ENCODE measurements at regions not wholly inside any gene's neighbourhood (a gene's known extent, or its start where the extent isn't known, plus 50 kb on each side); places are given as distances from the start of the nearest gene placed in this dataset.

DNA sequence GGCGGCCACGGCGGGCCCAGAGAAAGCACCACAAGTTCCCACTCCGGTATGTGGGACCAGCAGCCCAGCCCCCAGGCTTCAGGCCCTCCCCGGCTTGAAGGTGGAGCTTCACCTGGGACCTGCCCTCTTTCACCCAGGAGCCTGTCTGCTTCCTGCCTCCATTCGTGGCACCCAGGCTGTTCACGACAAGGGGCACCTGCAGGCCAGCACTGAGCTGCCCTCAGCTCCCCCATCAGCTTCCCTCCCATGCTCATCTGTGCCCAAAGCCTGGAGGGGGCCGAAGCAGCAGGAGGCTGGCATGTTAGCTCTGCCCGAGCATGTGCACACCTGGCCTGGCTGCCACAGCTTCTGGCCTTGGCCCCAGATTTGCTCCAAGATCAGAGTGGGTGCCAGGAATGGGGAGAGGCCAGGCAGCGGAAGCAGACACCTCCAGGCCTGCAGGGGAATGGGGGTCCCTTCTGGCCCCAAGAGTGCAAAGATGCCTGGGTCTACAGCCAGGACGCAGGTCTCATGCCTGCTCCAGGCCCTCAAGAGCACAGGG lies 312.4 kb upstream of the SYT4 start:
- TF ChIP-seq, protein P1, sequence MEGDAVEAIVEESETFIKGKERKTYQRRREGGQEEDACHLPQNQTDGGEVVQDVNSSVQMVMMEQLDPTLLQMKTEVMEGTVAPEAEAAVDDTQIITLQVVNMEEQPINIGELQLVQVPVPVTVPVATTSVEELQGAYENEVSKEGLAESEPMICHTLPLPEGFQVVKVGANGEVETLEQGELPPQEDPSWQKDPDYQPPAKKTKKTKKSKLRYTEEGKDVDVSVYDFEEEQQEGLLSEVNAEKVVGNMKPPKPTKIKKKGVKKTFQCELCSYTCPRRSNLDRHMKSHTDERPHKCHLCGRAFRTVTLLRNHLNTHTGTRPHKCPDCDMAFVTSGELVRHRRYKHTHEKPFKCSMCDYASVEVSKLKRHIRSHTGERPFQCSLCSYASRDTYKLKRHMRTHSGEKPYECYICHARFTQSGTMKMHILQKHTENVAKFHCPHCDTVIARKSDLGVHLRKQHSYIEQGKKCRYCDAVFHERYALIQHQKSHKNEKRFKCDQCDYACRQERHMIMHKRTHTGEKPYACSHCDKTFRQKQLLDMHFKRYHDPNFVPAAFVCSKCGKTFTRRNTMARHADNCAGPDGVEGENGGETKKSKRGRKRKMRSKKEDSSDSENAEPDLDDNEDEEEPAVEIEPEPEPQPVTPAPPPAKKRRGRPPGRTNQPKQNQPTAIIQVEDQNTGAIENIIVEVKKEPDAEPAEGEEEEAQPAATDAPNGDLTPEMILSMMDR (conservative IDR thresholded peaks at IDR 0.05; ENCODE audit: low read depth, low read length): no peak
- H3K27ac ChIP-seq: no peak overlapping the region
- H3K4me2 ChIP-seq: no peak overlapping the region
- peaks cover 38% of the 10 kb centered on the region for H3K4me1 ChIP-seq (ENCODE audit: low read depth, poor library complexity, severe bottlenecking)
- no peaks in the 10 kb centered on the region for H4K20me1 ChIP-seq (ENCODE audit: insufficient read depth)
- no peak overlapping the region for H2AFZ ChIP-seq (ENCODE audit: low read depth)
- no peaks in the 10 kb centered on the region for H3K79me2 ChIP-seq (ENCODE audit: insufficient read depth, low read depth)
- no peak overlapping the region for H3K9ac ChIP-seq
- no peaks in the 10 kb centered on the region for H3K27me3 ChIP-seq (ENCODE audit: insufficient read depth, low read depth)
- H3K36me3 ChIP-seq (ENCODE audit: insufficient read depth): no peaks in the 10 kb centered on the region
- H3K4me3 ChIP-seq (IDR thresholded peaks at IDR 0.05; ENCODE audit: insufficient read depth, low read depth, low read length): no peak overlapping the region

DNA sequence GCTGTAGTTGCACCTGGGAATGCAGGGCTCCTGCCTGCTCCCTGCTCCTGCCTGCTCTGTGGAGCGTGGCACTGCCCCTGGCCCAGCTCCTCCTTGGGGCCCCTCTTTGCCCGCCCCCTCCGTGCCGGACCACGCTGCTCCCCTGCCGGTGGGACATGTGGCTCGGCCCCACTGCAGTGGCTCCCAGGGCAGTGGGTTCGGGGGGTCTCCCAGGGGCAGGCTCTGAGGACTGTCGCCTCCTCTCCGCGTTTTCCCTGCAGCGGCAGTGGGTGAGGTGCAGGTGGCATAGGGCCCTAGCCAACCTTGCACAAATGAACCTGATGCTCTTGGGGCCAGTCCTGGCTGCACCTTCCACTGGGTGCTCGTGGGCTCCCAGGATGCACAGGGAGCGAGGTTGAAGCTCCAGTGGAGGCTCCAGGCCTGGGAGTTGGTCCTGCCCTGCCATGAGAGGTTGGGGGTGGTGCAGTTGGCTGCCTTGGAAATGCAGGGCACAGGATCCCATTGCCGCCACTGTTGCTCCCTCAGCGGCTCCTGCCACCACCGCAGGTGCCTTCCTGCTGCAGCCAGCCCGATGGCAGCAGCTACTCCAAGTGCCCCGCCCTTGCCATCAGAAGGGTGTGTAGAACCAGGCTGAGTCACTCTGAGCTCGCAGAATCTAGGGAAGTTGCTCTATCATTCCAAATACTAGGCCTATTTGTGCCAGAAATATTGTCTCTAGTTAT lies 313.1 kb upstream of the SYT4 start:
- peaks cover 31% of the 10 kb centered on the region for H3K4me1 ChIP-seq (ENCODE audit: low read depth, poor library complexity, severe bottlenecking)

DNA sequence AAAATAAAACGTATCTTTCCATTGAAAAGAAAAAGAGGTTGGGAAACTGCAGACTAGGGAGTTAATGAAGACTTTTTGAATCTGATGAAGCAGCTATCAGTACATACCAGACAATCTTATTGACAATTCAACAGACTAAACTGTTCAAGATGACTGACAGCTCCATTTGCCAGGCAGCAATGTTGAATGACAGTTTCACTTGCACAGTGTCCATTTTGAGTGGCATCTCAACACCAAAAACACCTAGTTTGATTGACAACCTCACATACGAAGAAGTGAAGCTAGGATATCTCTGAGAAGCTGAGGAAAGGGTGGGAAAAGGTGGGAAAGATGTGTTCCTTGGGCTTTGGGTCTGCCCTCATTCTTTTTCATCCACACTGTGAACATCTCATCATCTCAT lies 315.0 kb upstream of the SYT4 start:
- H3K27ac ChIP-seq: no peak overlapping the region
- TF ChIP-seq, protein P1 (conservative IDR thresholded peaks at IDR 0.05; ENCODE audit: low read depth, low read length): no peak

More for the DNA sequence above, 313.1 kb upstream of the SYT4 start:
- Histone ChIP-seq H3K36me3 (ENCODE audit: insufficient read depth) (no peaks in the 10 kb centered on the region), H3K79me2 (ENCODE audit: insufficient read depth, low read depth) (no peaks in the 10 kb centered on the region), H3K27me3 (ENCODE audit: insufficient read depth, low read depth) (no peaks in the 10 kb centered on the region), H3K4me3 (IDR thresholded peaks at IDR 0.05; ENCODE audit: insufficient read depth, low read depth, low read length) (no peak overlapping the region), H3K27ac (no peak overlapping the region), H2AFZ (ENCODE audit: low read depth) (no peak overlapping the region), H3K4me2 (no peak overlapping the region), H4K20me1 (ENCODE audit: insufficient read depth) (no peaks in the 10 kb centered on the region), H3K9ac (no peak overlapping the region)
- TF ChIP-seq, protein P1 (conservative IDR thresholded peaks at IDR 0.05; ENCODE audit: low read depth, low read length): no peak

DNA sequence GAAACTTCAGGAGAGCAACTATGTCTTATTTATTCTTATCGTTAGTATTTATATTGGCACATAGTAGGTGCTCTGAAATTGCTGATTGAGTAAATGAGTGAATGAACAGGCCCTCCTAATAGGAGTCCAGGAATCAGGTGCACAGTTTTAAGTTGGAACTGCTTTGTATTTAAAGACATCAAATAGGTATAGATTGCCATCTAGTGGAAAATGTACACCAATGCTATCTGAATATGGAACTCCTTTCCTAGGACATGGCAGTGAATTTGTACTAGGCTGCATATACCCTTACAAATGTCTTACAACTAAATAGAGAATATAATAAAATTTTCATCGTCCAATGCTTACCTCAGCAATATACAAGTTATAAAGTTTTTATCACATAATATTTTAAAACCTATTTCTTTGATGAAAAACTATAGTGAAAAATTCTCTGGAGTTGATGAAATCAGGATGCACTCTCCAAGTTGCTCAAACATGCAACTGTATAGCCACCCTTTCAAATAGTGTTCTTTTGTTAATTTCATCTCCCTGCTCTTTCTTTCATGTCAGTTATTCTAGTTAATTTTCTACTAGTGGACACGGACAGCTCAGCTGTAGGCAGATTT lies 318.9 kb upstream of the SYT4 start:
- peaks cover 8% of the 10 kb centered on the region for H3K4me1 ChIP-seq (ENCODE audit: low read depth, poor library complexity, severe bottlenecking)
- H3K4me2 ChIP-seq: no peak overlapping the region
- no peaks in the 10 kb centered on the region for H4K20me1 ChIP-seq (ENCODE audit: insufficient read depth)
- no peak overlapping the region for H3K4me3 ChIP-seq (IDR thresholded peaks at IDR 0.05; ENCODE audit: insufficient read depth, low read depth, low read length)
- no peaks in the 10 kb centered on the region for H3K36me3 ChIP-seq (ENCODE audit: insufficient read depth)
- TF ChIP-seq, protein P1 (conservative IDR thresholded peaks at IDR 0.05; ENCODE audit: low read depth, low read length): peak; percentile 73; the same call in 1 of the 2 replicates
- H2AFZ ChIP-seq (ENCODE audit: low read depth): no peak overlapping the region
- H3K27ac ChIP-seq: no peak overlapping the region
- H3K9ac ChIP-seq: no peak overlapping the region
- no peaks in the 10 kb centered on the region for H3K79me2 ChIP-seq (ENCODE audit: insufficient read depth, low read depth)
- H3K27me3 ChIP-seq (ENCODE audit: insufficient read depth, low read depth): no peaks in the 10 kb centered on the region

More for the DNA sequence above, 315.0 kb upstream of the SYT4 start:
- Histone ChIP-seq H3K4me1 (ENCODE audit: low read depth, poor library complexity, severe bottlenecking) (peaks cover 16% of the 10 kb centered on the region), H3K4me2 (no peak overlapping the region), H3K79me2 (ENCODE audit: insufficient read depth, low read depth) (no peaks in the 10 kb centered on the region), H3K4me3 (IDR thresholded peaks at IDR 0.05; ENCODE audit: insufficient read depth, low read depth, low read length) (no peak overlapping the region), H4K20me1 (ENCODE audit: insufficient read depth) (no peaks in the 10 kb centered on the region), H3K36me3 (ENCODE audit: insufficient read depth) (no peaks in the 10 kb centered on the region), H3K9ac (no peak overlapping the region), H2AFZ (ENCODE audit: low read depth) (no peak overlapping the region), H3K27me3 (ENCODE audit: insufficient read depth, low read depth) (no peaks in the 10 kb centered on the region)

All from KMS-11 (cell line).